K562 (cell line): ENCODE measurements at regions not wholly inside any gene's neighbourhood (a gene's known extent, or its start where the extent isn't known, plus 50 kb on each side); places are given as distances from the start of the nearest gene placed in this dataset.

Source experiments
- ATF3 ChIP-seq, 2 experiments: fragments of 450-650 bp in 1 of 2; sonication (generic) in 1 of 2; formaldehyde crosslinking in 1 of 2; IDR thresholded peaks in 1 of 2; conservative IDR thresholded peaks in 1 of 2; 2 replicates each; pipeline versions ENCODE4 v1.6.1 to v1.8.1; 2016 to 2023; ENCODE audit warnings: mild to moderate bottlenecking in 2 of 2, moderate library complexity in 2 of 2, inconsistent platforms in 1 of 2, missing genetic modification reagents in 1 of 2
- ATF7 ChIP-seq: fragments of 450-650 bp; IDR thresholded peaks from 2 replicates; pipeline ENCODE4 v1.7.1; 2014; ENCODE audit warnings: mild to moderate bottlenecking, moderate library complexity
- CREM ChIP-seq: IDR thresholded peaks from 2 replicates; pipeline ENCODE4 v1.6.1; 2014; ENCODE audit warnings: antibody characterized with exemption, low read depth
- EGR1 ChIP-seq: fragments of 450-650 bp; conservative IDR thresholded peaks from 2 replicates; pipeline ENCODE4 v1.6.1; 2017; ENCODE audit warnings: mild to moderate bottlenecking
- L3MBTL2 ChIP-seq: fragments of 450-650 bp; IDR thresholded peaks from 2 replicates; pipeline ENCODE4 v1.6.1; 2016; ENCODE audit warnings: mild to moderate bottlenecking, moderate library complexity
- RCOR1 ChIP-seq, 2 experiments: IDR thresholded peaks; 2 replicates each; pipeline ENCODE4 v1.6.1; 2012; ENCODE audit warnings: low read depth in 2 of 2, low read length in 2 of 2, borderline replicate concordance in 1 of 2, improper control_type of control experiment in 1 of 2
- REST ChIP-seq, 2 experiments: fragments of 450-650 bp; formaldehyde crosslinking in 1 of 2; IDR thresholded peaks; 2 replicates each; pipeline versions ENCODE4 v1.4.0 to v1.6.1; 2014 to 2020; ENCODE audit warnings: mild to moderate bottlenecking in 2 of 2, borderline replicate concordance in 1 of 2, low read depth in 1 of 2
- SMARCC2 ChIP-seq: fragments of 450-650 bp; IDR thresholded peaks from 2 replicates; pipeline ENCODE4 v1.6.1; 2017; ENCODE audit warnings: antibody characterized with exemption, moderate library complexity, mild to moderate bottlenecking, low read depth
- ZFP36 ChIP-seq: fragments of 150-350 bp; IDR thresholded peaks from 2 replicates; pipeline ENCODE4 v1.6.1; 2018; ENCODE audit warnings: low read length, low read depth; ENCODE audit not compliant: partially characterized antibody
- TF ChIP-seq, protein P1 (sequence below): sonication (generic); formaldehyde crosslinking; IDR thresholded peaks from 2 replicates; pipeline ENCODE4 v1.8.1; 2023; ENCODE audit warnings: mild to moderate bottlenecking, missing genetic modification reagents

GRCh38 chr1:8202182-8202905 lies 115.6 kb upstream of the SLC45A1 start (continued):
- TF ChIP-seq ATF3 (IDR thresholded peaks at IDR 0.05) (peak; percentile 52), ATF3 (CRISPR knock-in tag; conservative IDR thresholded peaks at IDR 0.05) (no peak), REST (IDR thresholded peaks at IDR 0.05; ENCODE audit: borderline replicate concordance) (0 out of 2 replicates have a peak, but pooled peaks have one; percentile 6), REST (CRISPR knock-in tag; IDR thresholded peaks at IDR 0.05; ENCODE audit: low read depth) (no peak), EGR1 (0 out of 2 replicates have a peak, but pooled peaks have one; percentile 3), RCOR1 (IDR thresholded peaks at IDR 0.05; ENCODE audit: borderline replicate concordance in 1 of 2, low read depth in 2 of 2, low read length in 2 of 2) (peak in 1 of 2 experiments; percentile 17; a peak in 1 of 4 replicates), ZFP36 (no peak), L3MBTL2 (peak; percentile 62; the same call in 1 of the 2 replicates), CREM (peak; percentile 70), SMARCC2 (no peak), ATF7 (peak; percentile 72; the same call in 1 of the 2 replicates)
- TF ChIP-seq, protein P1, sequence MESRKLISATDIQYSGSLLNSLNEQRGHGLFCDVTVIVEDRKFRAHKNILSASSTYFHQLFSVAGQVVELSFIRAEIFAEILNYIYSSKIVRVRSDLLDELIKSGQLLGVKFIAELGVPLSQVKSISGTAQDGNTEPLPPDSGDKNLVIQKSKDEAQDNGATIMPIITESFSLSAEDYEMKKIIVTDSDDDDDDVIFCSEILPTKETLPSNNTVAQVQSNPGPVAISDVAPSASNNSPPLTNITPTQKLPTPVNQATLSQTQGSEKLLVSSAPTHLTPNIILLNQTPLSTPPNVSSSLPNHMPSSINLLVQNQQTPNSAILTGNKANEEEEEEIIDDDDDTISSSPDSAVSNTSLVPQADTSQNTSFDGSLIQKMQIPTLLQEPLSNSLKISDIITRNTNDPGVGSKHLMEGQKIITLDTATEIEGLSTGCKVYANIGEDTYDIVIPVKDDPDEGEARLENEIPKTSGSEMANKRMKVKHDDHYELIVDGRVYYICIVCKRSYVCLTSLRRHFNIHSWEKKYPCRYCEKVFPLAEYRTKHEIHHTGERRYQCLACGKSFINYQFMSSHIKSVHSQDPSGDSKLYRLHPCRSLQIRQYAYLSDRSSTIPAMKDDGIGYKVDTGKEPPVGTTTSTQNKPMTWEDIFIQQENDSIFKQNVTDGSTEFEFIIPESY (CRISPR knock-in tag), result peak; percentile 60
